Left ventricle myocardium superior (tissue), 1 donor: ENCODE measurements at regions not wholly inside any gene's neighbourhood (a gene's known extent, or its start where the extent isn't known, plus 50 kb on each side); places are given as distances from the start of the nearest gene placed in this dataset.

Experiments used
- ATAC-seq: fragments of 200-7000 bp; cut with Tn5 transposase; one replicate; pipeline ENCODE4 v1.9.1; 2020; ENCODE audit warnings: mild to moderate bottlenecking, moderate library complexity
- DNase-seq: peaks from one replicate; pipeline ENCODE4 v3.0.0-alpha.2; 2020
- intact Hi-C: fragments of 100-400 bp; cut with micrococcal nuclease; formaldehyde crosslinking; loops from one replicate; pipeline ENCODE4 v1.11.0; 2022
- donor health status: DM: no; HTN: yes; CAD: no; lungs with severe emphysema.

DNA sequence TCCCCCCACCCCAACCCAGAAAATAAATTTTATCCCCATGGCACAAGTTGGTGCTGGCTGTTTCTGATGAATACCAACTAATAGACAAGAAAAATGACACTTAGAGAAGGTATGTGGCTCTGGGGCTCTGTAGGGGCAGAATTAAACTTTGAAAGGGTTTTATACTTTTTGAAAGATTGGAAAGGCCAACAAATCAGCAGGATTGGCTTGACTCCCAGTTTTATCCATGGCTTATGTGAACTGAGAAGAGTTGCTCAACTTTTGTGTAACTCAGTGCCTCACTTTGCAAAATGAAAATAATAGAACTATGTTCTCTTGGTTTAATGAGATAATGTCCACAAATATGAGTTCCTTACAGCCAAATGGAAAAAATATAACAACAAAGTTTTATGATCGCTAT is 288.9 kb upstream of the KIF2A start:
- ATAC-seq (no peak), DNase-seq (no peak)
- intact Hi-C loops: no loop called here

- intact Hi-C loops: no loop called here
- no peak for ATAC-seq
- no peak for DNase-seq
These were observed 276.7 kb upstream of the KIF2A start for GRCh38 chr5:62029303-62029702.

DNA sequence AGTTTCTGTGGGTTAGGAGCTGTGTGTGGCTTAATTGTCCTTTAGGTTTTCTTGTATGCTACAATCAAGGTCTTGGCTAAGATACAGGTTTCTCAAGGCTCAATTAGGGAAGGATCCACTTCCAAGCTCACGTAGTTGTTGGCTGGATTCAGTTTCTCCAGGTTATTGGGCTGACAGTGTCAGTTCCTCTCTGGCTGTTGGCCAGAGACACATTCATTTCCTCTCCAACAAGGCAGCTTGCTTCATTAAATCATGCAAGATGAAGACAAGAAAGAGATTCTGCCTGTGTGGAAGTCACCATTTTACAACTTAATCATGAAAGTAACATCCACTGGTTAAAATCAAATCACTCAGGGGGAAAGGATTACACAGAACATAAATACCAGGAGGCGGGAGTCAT is 275.7 kb upstream of the KIF2A start:
- no peak for DNase-seq
- intact Hi-C loops: no loop called here
- no peak for ATAC-seq

- intact Hi-C loops: no loop called here
- no peak for DNase-seq
- ATAC-seq: no peak
These were observed 268.0 kb upstream of the KIF2A start for GRCh38 chr5:62038024-62038423.

DNA sequence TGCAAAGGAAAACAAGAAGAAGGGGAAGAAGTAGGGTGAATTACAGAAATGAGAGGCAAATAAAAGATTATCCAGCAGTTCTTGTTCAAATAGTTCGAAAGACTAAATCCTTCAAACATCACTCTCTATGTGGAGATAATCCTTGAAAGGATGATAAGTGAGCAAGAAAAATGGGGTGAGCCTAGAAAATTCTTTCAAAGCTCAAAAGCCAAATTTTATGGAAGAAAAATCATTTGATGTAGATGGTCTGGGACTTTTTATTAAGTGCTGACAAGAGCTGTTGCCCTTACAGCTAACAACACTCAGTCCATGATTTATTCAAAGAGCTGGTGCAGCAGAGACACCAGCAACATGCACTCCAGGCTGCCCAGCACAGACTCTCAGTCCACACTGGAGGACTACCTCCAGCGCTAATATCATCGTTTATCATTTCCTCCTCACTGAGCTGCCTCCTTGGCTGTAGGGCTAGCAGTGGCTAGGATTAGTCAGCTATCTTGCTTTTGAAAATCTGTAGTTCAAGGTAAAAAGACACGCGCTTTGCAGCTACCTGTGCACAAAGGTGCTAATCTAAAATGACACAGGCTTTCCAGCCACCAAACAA is 264.8 kb upstream of the KIF2A start:
- intact Hi-C loops: no loop called here
- DNase-seq: no peak
- ATAC-seq: no peak

DNA sequence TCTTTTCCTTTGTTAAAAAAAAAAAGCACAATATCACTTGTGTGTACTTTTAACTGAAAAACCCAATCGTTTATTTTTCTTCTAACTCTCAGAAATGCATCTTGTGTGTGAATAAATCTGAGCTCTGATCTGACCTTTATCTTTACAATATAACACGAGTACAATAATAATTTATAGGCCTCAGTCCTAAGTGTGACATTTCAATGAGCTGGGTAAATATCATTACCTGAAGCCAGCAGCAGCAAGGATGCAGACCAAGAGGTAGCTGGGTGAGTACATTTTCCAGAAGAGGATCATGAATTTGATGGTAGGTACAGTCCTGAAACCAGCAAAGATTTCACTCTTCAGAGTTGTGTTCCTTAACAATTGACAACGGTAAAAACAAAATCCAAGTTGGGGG is 264.0 kb upstream of the KIF2A start:
- ATAC-seq (no peak), DNase-seq (no peak)
- intact Hi-C loops: no loop called here

DNA sequence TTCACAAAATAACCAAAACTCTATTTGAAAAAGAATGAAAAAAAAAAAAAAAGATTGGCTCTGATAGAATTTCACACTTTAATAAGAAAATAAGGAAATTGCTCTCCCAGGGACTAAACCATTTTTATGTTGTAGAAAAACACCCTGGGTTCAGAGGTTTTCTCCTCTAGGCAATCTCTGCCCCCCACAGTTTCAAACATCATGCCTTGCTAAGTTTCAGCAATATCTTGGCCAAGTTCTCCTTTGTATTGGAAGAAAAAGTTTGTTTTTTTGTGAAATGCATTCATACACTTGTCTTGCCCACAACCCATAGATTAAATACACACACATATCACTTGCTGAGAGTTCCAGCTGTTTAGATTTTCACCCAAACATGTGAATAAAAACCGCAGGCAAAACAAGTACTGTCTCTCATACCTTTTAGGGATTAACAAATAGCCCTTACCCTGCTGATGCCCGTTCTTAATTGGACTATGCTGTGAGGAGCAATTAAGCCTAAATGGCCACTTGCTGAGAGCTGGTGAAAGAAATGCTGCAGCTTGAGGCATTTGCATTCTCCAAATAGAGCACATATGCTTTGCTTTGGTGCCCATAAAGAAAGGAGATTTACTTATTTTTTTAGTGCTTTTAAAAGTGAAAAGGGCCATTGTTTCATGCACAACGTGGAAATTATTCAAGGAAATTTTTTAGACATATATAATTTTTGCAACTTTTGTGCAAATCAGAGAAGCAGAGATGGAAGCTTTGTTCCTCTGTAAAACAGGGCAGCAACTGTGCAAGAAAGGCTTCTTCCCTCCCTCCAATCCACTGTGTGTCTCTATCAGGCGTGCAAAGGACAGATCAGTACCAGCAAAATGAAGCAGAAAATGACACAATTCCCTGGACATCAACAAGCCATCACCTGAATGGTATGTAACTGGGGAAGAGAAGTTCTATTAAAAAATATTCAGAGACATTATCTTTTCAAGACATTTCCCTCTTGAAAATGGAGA is 262.4 kb upstream of the KIF2A start:
- intact Hi-C loops: no loop called here

DNA sequence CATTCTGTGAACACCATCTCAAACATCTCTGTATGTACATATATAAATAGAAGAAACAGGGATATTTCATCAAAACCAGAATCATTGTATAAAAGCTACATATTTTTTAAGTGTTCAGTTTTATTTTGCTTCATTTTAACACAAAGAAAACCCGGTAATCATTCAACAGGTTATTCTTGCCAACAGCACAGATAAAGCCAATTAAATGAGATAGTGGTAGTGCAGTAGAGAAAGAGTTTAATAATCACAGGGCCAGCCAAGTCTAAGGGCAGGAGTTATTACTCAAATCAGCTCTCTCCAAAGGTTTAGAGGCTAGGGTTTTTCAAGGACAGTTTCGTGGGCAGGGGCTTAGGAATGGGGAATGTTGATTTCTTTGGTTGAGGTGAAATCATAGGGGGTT is 261.0 kb upstream of the KIF2A start:
- DNase-seq (no peak), ATAC-seq (no peak)
- intact Hi-C loops: no loop called here

More for the DNA sequence above, 262.4 kb upstream of the KIF2A start:
- DNase-seq: no peak
- ATAC-seq: no peak

- intact Hi-C loops: no loop called here
- DNase-seq (no peak), ATAC-seq (no peak)
These were observed 259.8 kb upstream of the KIF2A start for GRCh38 chr5:62046191-62046590.

- intact Hi-C loops: no loop called here
- ATAC-seq (no peak), DNase-seq (no peak)
These were observed 254.3 kb upstream of the KIF2A start for GRCh38 chr5:62051747-62052146.

DNA sequence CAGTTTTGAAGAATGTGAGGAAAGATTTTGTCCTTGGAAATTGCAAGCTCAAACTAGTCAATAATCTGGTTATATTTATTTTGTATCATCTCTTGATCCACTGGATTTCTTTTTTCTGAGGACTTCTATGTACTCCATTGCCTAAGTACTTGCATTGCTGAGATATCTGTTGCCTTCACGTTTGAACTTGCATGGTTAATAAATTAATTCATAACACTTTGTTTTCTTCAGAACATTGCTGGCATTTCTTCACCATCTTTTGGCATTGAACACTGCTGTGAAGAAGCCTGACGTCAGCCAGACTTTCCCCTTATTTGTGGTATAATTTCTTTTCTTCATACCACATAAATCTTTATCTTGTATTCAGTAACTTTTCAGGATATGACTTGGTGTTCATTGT is 246.0 kb upstream of the KIF2A start:
- no peak for ATAC-seq
- intact Hi-C loops: no loop called here
- no peak for DNase-seq

GRCh38 chr5:62065050-62065449 is 241.0 kb upstream of the KIF2A start:
- ATAC-seq: no peak
- intact Hi-C loops: no loop called here
- DNase-seq: no peak

GRCh38 chr5:62066761-62067277 is 239.2 kb upstream of the KIF2A start:
- intact Hi-C loops: no loop called here
- ATAC-seq (no peak), DNase-seq (no peak)

DNA sequence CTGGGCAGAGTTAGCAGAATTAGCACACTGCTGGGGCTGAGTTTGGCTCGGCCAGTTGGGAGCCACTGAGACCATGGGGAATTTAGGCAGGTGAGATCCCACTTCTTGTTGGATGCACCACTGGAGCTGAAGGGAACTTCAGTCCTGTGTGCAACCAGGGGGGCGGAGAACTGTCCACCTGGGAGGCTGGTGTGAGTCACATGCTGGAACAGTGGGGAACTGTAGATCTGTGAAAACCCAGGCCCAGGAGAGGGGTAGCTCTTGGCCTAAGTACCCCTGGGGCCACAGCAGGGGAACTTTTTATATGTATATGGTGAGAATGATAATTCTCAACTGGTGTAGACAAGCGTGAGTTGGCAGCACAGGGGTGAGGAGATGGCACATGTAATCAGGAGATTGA is 237.5 kb upstream of the KIF2A start:
- no peak for ATAC-seq
- intact Hi-C loops: no loop called here
- no peak for DNase-seq

- DNase-seq (no peak), ATAC-seq (no peak)
- intact Hi-C loops: no loop called here
These were observed 228.6 kb upstream of the KIF2A start for GRCh38 chr5:62077387-62077786.

DNA sequence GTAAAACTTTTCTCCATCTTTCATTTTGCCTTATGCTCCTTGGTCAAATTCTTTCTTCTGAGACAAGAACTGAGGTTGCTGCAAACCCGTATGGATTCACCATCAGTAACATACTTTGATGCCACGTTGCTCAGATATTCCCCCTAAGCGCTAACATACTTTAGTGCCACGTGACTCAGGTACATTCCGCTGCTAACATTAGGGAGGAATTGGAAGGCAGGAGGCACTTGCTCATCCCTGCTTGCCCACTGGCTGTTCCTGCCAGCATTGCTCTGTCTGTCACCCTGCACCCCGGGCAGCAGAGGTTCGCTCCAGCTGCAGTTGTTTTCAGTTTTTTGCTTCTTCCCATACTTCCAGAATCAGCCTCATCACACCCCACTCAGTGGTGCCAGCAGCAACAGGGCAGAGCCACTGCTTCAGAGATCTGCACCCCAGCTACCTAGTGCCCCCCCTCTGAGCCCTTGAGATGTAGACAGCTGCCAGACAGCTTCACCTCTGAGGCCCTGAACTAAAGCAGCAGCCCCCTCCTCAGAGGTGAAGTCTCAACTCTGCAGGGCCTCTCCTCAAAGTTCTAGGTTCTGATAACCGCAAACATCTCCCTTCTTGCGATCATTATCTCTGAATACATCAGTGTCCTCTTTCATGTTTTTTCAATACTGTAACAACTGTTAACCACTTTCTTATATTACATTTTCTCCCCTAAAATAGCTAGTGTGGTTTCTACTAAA is 228.0 kb upstream of the KIF2A start:
- DNase-seq: no peak
- no peak for ATAC-seq
- intact Hi-C loops: no loop called here

GRCh38 chr5:62082370-62082801 is 223.6 kb upstream of the KIF2A start:
- intact Hi-C loops: no loop called here
- ATAC-seq (no peak), DNase-seq (no peak)

GRCh38 chr5:62083247-62083646 is 222.8 kb upstream of the KIF2A start:
- DNase-seq (no peak), ATAC-seq (no peak)
- intact Hi-C loops: no loop called here

DNA sequence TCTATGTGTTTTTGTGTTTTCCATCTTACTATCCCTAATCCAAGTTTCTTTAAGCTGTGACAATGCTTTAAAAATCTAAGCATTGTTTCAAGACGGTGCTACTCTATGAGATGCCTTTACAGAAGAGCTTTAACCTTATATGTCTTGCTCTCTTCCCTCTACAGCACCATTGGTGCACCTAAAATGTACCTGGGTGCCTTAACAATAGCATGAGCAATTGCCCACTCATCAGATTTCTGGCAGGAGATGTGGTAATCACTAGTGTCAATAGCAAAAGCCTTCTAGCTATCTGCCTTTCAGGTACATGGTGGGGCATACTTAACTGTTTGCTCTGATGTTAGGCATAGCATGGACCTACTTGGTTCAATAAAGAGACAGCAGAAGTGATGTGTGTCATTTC is 222.3 kb upstream of the KIF2A start:
- no peak for ATAC-seq
- intact Hi-C loops: no loop called here

GRCh38 chr5:62084391-62084790 is 221.6 kb upstream of the KIF2A start:
- no peak for DNase-seq
- ATAC-seq: no peak

More for the DNA sequence above, 222.3 kb upstream of the KIF2A start:
- no peak for DNase-seq

More at GRCh38 chr5:62084391-62084790, 221.6 kb upstream of the KIF2A start:
- intact Hi-C loops: no loop called here
